Mucosa of rectum (tissue), 2 donors: ENCODE measurements at regions not wholly inside any gene's neighbourhood (a gene's known extent, or its start where the extent isn't known, plus 50 kb on each side); places are given as distances from the start of the nearest gene placed in this dataset.
"Not testable (repeated sequence)": the region's sequence is repeated elsewhere in the genome, so short reads cannot be mapped to it uniquely, and the experiment has no call there.

Source experiments
- H3K27ac ChIP-seq, 2 donors: one replicate each; pipeline ENCODE4 v1.7.0; 2013; ENCODE audit warnings: inconsistent platforms in 2 of 2, low read depth in 2 of 2, low read length in 2 of 2
- H3K27me3 ChIP-seq, 2 donors: one replicate each; pipeline ENCODE4 v1.7.0; 2013; ENCODE audit warnings: low read length in 2 of 2; ENCODE audit not compliant: control insufficient read depth in 2 of 2, insufficient read depth in 2 of 2
- H3K36me3 ChIP-seq, 2 donors: one replicate each; pipeline ENCODE4 v1.7.0; 2013; ENCODE audit warnings: low read length in 2 of 2; ENCODE audit not compliant: control insufficient read depth in 2 of 2, insufficient read depth in 2 of 2
- H3K4me1 ChIP-seq, 2 donors: one replicate each; pipeline ENCODE4 v1.7.0; 2013; ENCODE audit warnings: low read length in 2 of 2, mild to moderate bottlenecking in 1 of 2; ENCODE audit not compliant: control insufficient read depth in 2 of 2, insufficient read depth in 2 of 2
- H3K4me3 ChIP-seq, 2 donors: one replicate each; pipeline ENCODE4 v1.7.0; 2013; ENCODE audit warnings: low read length in 2 of 2
- H3K9ac ChIP-seq, 2 donors: one replicate each; pipeline ENCODE4 v1.7.0; 2013; ENCODE audit warnings: low read length in 2 of 2, low read depth in 1 of 2, mild to moderate bottlenecking in 1 of 2
- H3K9me3 ChIP-seq, 2 donors: one replicate each; pipeline ENCODE4 v1.7.0; 2013; ENCODE audit warnings: low read length in 2 of 2; ENCODE audit not compliant: control insufficient read depth in 2 of 2
- donor health status: healthy.
- donor health status: Normal muscosa, but diverticular disease.

DNA sequence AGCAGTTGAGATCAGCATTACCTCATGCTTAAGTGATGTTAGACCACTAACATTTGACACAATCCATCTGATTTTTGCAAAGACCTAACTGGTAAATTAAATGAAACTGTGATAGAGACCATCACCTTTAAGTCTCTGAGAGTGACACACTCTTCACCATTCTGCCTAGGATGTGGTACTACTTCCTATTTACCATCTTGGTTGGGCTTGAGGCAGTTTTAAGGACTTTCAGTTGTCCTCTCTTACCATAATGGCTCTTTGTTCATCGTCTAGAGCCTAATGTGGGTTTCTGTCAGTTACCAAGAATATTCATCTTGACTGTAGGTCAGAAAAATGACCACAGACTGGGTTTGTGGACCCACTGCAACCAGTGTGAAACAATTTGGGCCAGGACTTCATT lies 158.1 kb downstream of the CETN3 start:
- Histone ChIP-seq H3K27ac (no peak overlapping the region), H3K36me3 (no peaks in the 10 kb centered on the region), H3K27me3 (no peaks in the 10 kb centered on the region), H3K4me1 (no peaks in the 10 kb centered on the region), H3K4me3 (no peak overlapping the region), H3K9ac (no peak overlapping the region), H3K9me3 (no peaks in the 10 kb centered on the region)

GRCh38 chr5:90248640-90249039 lies 160.9 kb downstream of the CETN3 start:
- Histone ChIP-seq H3K4me3 (no peak overlapping the region), H3K27ac (no peak overlapping the region), H3K9me3 (no peaks in the 10 kb centered on the region), H3K4me1 (no peaks in the 10 kb centered on the region), H3K9ac (no peak overlapping the region), H3K27me3 (no peaks in the 10 kb centered on the region), H3K36me3 (no peaks in the 10 kb centered on the region)

DNA sequence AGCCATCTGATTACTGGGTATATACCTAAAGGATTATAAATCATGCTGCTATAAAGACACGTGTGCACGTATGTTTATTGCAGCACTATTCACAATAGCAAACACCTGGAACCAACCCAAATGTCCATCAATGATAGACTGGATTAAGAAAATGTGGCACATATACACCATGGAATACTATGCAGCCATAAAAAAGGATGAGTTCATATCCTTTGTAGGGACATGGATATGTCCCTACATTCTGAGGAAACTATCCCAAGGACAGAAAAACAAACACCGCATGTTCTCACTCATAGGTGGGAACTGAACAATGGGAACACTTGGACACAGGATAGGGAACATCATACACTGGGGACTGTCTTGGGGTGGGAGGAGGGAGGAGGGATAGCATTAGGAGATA lies 165.7 kb downstream of the CETN3 start:
- H3K9me3 ChIP-seq, H3K27ac ChIP-seq, H3K9ac ChIP-seq, H3K27me3 ChIP-seq, H3K4me1 ChIP-seq, H3K4me3 ChIP-seq, H3K36me3 ChIP-seq: not testable (repeated sequence)

DNA sequence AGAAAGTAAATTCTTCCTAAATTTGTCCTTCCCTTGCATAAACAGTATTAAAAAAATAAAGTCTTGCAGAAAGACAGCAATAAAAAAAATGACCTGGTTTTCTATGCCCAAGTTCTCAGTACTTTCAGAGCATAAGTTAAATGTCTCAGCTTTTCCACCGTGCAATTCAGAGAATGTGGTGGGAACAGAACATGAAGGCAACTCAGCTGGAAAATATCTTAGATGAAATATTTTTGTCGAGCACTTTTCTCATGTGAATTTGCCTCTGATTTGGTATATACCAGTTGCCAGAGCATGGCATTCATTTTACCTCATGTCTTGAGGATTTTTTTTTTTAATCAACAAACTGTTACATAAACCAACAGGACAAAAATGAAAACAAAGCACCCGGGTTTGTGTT lies 176.1 kb downstream of the CETN3 start:
- no peaks in the 10 kb centered on the region for H3K9me3 ChIP-seq
- no peak overlapping the region for H3K27ac ChIP-seq
- no peaks in the 10 kb centered on the region for H3K27me3 ChIP-seq
- H3K4me1 ChIP-seq: no peaks in the 10 kb centered on the region
- H3K9ac ChIP-seq: no peak overlapping the region
- no peak overlapping the region for H3K4me3 ChIP-seq
- no peaks in the 10 kb centered on the region for H3K36me3 ChIP-seq

DNA sequence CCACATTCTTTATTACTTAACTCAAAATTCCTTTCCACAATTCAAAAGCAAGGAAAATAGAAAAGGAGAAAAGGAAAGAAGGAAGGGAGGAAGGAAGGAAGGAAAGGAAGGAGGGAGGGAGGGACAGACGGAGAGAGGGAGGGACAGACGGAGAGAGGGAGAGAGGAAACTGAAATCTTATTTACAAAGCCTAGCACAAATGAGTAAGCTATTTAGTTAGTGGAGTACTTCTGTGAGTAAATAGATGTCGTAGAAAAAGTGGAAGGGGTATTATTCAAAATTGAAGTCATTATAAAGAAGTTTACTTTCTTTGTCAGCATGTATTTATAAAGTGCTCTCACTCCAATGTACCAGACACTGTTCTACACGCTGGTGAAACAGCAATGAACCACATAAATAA lies 177.9 kb downstream of the CETN3 start:
- Histone ChIP-seq H3K36me3 (no peaks in the 10 kb centered on the region), H3K27ac (no peak overlapping the region), H3K27me3 (no peaks in the 10 kb centered on the region), H3K9me3 (no peaks in the 10 kb centered on the region), H3K4me1 (peaks cover 12% of the 10 kb centered on the region in 2 donors), H3K4me3 (no peak overlapping the region), H3K9ac (no peak overlapping the region)

- Histone ChIP-seq H3K9ac (no peak overlapping the region), H3K27ac (peak overlapping the region; percentile 34 to 63), H3K4me3 (no peak overlapping the region), H3K36me3 (no peaks in the 10 kb centered on the region), H3K4me1 (peaks cover 14 to 19% of the 10 kb centered on the region in 2 donors), H3K27me3 (no peaks in the 10 kb centered on the region), H3K9me3 (no peaks in the 10 kb centered on the region)
Measured at GRCh38 chr5:90227683-90228082, 181.9 kb downstream of the CETN3 start.

DNA sequence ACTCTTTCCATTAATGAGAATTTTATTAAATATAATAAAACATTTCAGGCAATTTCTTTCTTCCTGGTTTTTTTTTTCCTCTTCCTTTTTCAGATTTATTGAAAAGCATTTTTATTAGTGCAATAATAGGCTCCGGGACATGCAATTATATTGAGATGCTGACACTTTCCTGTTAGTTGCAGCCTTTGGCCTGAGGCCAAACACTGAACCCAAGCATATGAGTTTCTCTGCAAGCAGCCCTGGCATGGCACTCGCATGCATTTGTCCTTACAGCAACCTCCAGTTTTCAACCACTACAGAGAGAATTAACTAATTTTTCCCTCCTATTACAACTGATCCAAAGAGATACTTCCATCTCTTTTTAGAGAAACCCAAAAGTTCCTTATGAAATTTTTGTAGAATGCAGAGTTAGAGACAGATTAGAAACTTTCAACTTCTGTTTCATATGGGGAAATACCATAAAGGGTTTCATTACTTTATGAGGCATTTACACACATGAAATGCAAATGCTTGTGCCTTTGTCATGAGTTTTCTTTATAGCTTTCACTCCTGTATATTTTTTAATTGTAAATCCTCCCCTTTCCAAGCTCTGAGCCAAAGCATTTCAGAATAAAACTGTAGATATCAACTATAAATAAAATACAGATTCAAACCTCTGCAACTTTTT lies 183.0 kb downstream of the CETN3 start:
- H3K27ac ChIP-seq: peak overlapping the region in 1 of 2 donors; percentile 16
- no peak overlapping the region for H3K9ac ChIP-seq
- H3K9me3 ChIP-seq: no peaks in the 10 kb centered on the region
- no peak overlapping the region for H3K4me3 ChIP-seq
- peaks cover 14 to 19% of the 10 kb centered on the region in 2 donors for H3K4me1 ChIP-seq
- H3K36me3 ChIP-seq: no peaks in the 10 kb centered on the region
- no peaks in the 10 kb centered on the region for H3K27me3 ChIP-seq

GRCh38 chr5:90224342-90224741 lies 185.2 kb downstream of the CETN3 start:
- Histone ChIP-seq H3K9me3 (no peaks in the 10 kb centered on the region), H3K27ac (no peak overlapping the region), H3K27me3 (no peaks in the 10 kb centered on the region), H3K36me3 (no peaks in the 10 kb centered on the region), H3K4me3 (no peak overlapping the region), H3K4me1 (peaks cover 14 to 19% of the 10 kb centered on the region in 2 donors), H3K9ac (no peak overlapping the region)

GRCh38 chr5:90223756-90224155 lies 185.8 kb downstream of the CETN3 start:
- peaks cover 14 to 19% of the 10 kb centered on the region in 2 donors for H3K4me1 ChIP-seq
- no peak overlapping the region for H3K27ac ChIP-seq
- H3K9me3 ChIP-seq: no peaks in the 10 kb centered on the region
- no peak overlapping the region for H3K9ac ChIP-seq
- H3K36me3 ChIP-seq: no peaks in the 10 kb centered on the region
- H3K4me3 ChIP-seq: no peak overlapping the region
- H3K27me3 ChIP-seq: no peaks in the 10 kb centered on the region

GRCh38 chr5:90221951-90222350 lies 187.6 kb downstream of the CETN3 start:
- Histone ChIP-seq H3K4me1 (peaks cover 3 to 10% of the 10 kb centered on the region in 2 donors), H3K36me3 (no peaks in the 10 kb centered on the region), H3K4me3 (no peak overlapping the region), H3K9ac (no peak overlapping the region), H3K27me3 (no peaks in the 10 kb centered on the region), H3K9me3 (no peaks in the 10 kb centered on the region), H3K27ac (no peak overlapping the region)

DNA sequence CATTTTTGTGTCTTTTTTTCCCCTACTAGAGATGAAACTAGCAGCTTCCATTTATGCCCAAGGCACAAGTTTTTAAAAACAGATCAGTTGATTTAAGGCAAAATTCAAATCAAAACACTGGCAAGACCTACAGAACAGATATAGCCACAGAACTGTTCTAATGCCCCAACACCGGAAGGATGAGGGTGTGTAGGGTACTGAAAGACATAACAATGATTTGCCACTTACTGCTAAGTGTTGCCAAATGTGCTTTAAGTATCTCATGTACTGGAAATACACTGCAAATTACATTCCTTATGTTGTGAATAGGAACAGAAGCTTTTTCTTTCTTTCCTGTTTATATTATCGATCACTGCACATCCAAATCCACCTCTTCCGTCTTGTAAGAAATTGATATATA lies 189.0 kb downstream of the CETN3 start:
- Histone ChIP-seq H3K9ac (no peak overlapping the region), H3K27ac (no peak overlapping the region), H3K4me1 (no peaks in the 10 kb centered on the region), H3K4me3 (no peak overlapping the region), H3K9me3 (no peaks in the 10 kb centered on the region), H3K27me3 (no peaks in the 10 kb centered on the region), H3K36me3 (no peaks in the 10 kb centered on the region)
